ENCODE measurements at regions not wholly inside any gene's neighbourhood (a gene's known extent, or its start where the extent isn't known, plus 50 kb on each side); places are given as distances from the start of the nearest gene placed in this dataset.

DNA sequence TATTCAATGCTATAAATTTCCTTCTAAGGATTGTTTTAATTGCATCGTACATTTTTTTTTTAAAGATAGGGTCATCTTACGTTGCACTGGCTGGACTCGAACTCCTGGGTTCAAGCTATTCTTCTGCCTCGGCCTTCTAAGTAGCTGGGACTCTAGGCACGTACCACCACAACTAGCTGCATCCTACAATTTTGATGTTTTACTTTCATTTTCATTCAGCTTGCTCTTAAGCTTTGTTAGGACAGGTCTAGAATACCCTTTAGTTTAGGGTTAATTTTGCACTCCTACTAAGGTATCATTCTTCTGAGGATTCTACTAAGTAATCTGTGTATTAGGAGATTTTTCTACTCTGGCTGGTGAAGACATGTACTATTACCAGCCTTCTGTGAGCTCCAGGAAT, 50.2 kb upstream of the C1GALT1C1 start:
- TF ChIP-seq, protein P1, sequence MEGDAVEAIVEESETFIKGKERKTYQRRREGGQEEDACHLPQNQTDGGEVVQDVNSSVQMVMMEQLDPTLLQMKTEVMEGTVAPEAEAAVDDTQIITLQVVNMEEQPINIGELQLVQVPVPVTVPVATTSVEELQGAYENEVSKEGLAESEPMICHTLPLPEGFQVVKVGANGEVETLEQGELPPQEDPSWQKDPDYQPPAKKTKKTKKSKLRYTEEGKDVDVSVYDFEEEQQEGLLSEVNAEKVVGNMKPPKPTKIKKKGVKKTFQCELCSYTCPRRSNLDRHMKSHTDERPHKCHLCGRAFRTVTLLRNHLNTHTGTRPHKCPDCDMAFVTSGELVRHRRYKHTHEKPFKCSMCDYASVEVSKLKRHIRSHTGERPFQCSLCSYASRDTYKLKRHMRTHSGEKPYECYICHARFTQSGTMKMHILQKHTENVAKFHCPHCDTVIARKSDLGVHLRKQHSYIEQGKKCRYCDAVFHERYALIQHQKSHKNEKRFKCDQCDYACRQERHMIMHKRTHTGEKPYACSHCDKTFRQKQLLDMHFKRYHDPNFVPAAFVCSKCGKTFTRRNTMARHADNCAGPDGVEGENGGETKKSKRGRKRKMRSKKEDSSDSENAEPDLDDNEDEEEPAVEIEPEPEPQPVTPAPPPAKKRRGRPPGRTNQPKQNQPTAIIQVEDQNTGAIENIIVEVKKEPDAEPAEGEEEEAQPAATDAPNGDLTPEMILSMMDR (IDR thresholded peaks at IDR 0.05) = no peak
- no peak for TF ChIP-seq POLR2AphosphoS5 (IDR thresholded peaks at IDR 0.05)
